ENCODE measurements at regions not wholly inside any gene's neighbourhood (a gene's known extent, or its start where the extent isn't known, plus 50 kb on each side); places are given as distances from the start of the nearest gene placed in this dataset.

GRCh38 chr1:4422504-4423289 lies 231.7 kb upstream of the AJAP1 start:
- TF ChIP-seq, protein P1, sequence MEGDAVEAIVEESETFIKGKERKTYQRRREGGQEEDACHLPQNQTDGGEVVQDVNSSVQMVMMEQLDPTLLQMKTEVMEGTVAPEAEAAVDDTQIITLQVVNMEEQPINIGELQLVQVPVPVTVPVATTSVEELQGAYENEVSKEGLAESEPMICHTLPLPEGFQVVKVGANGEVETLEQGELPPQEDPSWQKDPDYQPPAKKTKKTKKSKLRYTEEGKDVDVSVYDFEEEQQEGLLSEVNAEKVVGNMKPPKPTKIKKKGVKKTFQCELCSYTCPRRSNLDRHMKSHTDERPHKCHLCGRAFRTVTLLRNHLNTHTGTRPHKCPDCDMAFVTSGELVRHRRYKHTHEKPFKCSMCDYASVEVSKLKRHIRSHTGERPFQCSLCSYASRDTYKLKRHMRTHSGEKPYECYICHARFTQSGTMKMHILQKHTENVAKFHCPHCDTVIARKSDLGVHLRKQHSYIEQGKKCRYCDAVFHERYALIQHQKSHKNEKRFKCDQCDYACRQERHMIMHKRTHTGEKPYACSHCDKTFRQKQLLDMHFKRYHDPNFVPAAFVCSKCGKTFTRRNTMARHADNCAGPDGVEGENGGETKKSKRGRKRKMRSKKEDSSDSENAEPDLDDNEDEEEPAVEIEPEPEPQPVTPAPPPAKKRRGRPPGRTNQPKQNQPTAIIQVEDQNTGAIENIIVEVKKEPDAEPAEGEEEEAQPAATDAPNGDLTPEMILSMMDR (IDR thresholded peaks at IDR 0.05; ENCODE audit: extremely low read depth in 1 of 2, insufficient read depth in 1 of 2, low read depth in 1 of 2, low read length in 2 of 2) = no peak
- no peak for TF ChIP-seq POLR2A (IDR thresholded peaks at IDR 0.05; ENCODE audit: low read depth, low read length)
- TF ChIP-seq POLR2AphosphoS5 (IDR thresholded peaks at IDR 0.05; ENCODE audit: insufficient read depth, low read depth, low read length) = no peak
- TF ChIP-seq EZH2 (IDR thresholded peaks at IDR 0.05; ENCODE audit: borderline replicate concordance, low read depth, low read length, severe bottlenecking) = no peak
